SJSA1 (cell line): ENCODE measurements at regions not wholly inside any gene's neighbourhood (a gene's known extent, or its start where the extent isn't known, plus 50 kb on each side); places are given as distances from the start of the nearest gene placed in this dataset.

ENCODE experiments used
- DNase-seq, 2 experiments: peaks; one replicate each; pipeline ENCODE4 v3.0.0-alpha.2; 2015 to 2020; ENCODE audit warnings: low spot score in 2 of 2, low read depth in 1 of 2
- H3K27ac ChIP-seq: fragments of 250-450 bp; sonication (Bioruptor Pico); 2 replicates; pipeline ENCODE4 v1.5.1; 2020; ENCODE audit warnings: mild to moderate bottlenecking, moderate library complexity
- H3K27me3 ChIP-seq: fragments of 250-450 bp; sonication (Bioruptor Pico); replicated peaks from 2 replicates; pipeline ENCODE4 v1.5.1; 2020; ENCODE audit warnings: mild to moderate bottlenecking, moderate library complexity
- H3K36me3 ChIP-seq: fragments of 250-450 bp; sonication (Bioruptor Pico); 2 replicates; pipeline ENCODE4 v1.5.1; 2020; ENCODE audit warnings: mild to moderate bottlenecking
- H3K4me1 ChIP-seq: fragments of 250-450 bp; sonication (Bioruptor Pico); replicated peaks from 2 replicates; pipeline ENCODE4 v1.6.1; 2021; ENCODE audit warnings: mild to moderate bottlenecking
- H3K4me3 ChIP-seq: fragments of 250-450 bp; sonication (Bioruptor Pico); 2 replicates; pipeline ENCODE4 v1.5.1; 2020; ENCODE audit warnings: mild to moderate bottlenecking
- H3K9me3 ChIP-seq: fragments of 250-450 bp; sonication (Bioruptor Pico); replicated peaks from 2 replicates; pipeline ENCODE4 v1.5.1; 2020; ENCODE audit warnings: mild to moderate bottlenecking

DNA sequence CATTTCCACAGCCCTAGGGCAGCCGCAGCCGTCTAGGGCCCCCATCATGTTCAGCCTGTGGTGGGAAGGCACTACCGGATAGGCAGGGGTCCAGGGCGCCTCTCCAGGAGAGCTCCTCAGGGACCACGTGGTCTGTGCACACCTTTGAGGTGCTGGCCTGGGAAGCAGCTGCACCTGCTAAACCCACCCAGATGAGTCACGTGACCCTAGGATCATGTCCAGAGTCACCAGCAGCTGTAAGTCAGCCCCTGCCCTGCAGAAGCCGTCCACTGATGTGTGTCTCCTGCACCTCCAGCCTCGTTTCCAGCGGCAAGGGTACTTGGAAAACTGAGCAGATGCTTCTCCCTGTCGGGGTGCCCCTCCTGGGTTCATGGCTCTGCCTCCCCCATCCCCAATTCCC is 682.6 kb upstream of the SALL3 start:
- H3K9me3 ChIP-seq, result peaks cover 3% of the 10 kb centered on the region; the same call in 1 of the 2 replicates

DNA sequence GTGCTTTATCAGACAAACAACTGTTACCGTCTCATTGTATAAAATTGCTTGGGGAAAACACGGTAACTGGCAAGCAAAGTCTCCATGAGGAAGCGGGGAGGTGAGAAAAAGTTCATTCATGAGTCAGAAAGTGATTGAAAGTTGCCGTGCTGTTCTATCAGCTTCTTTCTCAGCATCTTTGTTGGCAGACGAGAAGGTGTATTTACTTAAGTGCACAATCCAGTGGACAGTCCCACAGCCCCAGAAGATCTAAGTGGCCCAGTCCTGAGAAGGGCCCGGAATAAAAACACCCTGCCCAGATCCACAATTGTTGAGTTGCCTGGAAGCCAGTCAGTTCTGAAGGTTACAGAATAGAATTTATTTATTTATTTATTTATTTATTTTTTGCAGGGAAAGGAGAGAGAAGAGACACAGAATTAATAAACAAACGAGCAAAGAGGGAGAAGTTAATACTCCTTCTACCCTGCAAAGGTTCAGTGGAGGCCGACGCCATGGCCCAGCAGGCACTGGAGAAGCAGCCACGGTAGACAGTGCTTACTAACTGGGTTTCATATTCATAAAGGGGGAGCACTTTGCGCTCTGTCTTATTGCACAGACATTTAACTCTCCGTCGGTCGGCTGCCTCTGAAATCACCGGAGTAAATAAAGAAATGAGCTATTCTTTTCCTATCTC is 676.0 kb upstream of the SALL3 start:
- Histone ChIP-seq H3K4me3 (no peak overlapping the region), H3K27me3 (no peaks in the 10 kb centered on the region), H3K9me3 (peaks cover 7% of the 10 kb centered on the region; the same call in 1 of the 2 replicates), H3K4me1 (no peaks in the 10 kb centered on the region), H3K27ac (no peak overlapping the region), H3K36me3 (no peaks in the 10 kb centered on the region)
- DNase-seq, result no peak

More for the DNA sequence above, 682.6 kb upstream of the SALL3 start:
- no peaks in the 10 kb centered on the region for H3K4me1 ChIP-seq
- DNase-seq, result no peak
- H3K27ac ChIP-seq, result no peak overlapping the region
- H3K36me3 ChIP-seq, result no peaks in the 10 kb centered on the region
- H3K27me3 ChIP-seq, result no peaks in the 10 kb centered on the region
- H3K4me3 ChIP-seq, result no peak overlapping the region

DNA sequence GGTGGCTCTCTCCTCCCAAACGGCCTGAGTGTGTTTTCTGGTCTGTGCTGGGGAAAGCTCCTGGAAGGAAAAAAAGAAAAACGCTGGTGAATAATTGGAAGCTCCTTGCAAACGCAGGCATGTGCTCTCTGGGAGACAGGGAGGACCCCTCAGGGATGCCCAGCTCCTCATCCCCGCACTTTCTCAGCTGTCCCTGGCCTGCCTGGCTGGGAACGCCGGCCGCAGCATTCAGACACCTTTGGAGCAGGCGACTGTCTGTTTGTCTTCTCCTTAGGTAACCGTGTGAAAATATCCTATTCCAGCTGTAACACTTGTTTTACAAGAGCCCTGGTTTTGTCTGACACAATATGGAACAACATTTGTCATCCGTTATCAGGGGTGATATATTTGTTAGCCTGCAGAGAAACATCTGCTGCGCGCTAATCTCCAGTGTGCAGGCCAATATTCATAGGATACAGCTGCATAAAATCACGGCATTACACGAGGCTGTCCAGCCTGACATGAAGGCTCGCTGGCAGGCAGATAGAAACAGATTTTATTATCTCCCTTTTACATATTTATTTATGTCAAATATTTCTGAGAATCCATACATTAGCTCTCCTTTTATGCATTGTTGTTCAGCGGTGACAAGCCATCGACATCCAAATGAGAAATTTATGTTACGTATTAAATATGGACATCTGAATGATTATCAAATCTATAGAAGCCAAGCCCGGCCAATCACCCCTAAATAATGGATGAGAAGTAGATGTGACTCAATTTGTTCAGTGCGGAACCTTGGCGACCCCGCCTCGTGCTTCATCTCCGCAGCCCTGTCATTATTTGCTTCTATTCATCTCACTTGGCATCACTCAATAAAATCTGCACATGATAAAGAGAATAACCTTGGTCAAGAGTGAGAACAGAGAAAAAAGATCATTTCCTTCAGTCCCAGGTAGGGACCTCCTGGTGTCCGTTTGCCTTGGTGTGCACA is 675.1 kb upstream of the SALL3 start:
- H3K36me3 ChIP-seq, result no peaks in the 10 kb centered on the region
- H3K4me3 ChIP-seq, result no peak overlapping the region
- DNase-seq, result no peak
- no peaks in the 10 kb centered on the region for H3K27me3 ChIP-seq
- no peak overlapping the region for H3K27ac ChIP-seq
- peaks cover 7% of the 10 kb centered on the region; the same call in 1 of the 2 replicates for H3K9me3 ChIP-seq
- H3K4me1 ChIP-seq, result no peaks in the 10 kb centered on the region

DNA sequence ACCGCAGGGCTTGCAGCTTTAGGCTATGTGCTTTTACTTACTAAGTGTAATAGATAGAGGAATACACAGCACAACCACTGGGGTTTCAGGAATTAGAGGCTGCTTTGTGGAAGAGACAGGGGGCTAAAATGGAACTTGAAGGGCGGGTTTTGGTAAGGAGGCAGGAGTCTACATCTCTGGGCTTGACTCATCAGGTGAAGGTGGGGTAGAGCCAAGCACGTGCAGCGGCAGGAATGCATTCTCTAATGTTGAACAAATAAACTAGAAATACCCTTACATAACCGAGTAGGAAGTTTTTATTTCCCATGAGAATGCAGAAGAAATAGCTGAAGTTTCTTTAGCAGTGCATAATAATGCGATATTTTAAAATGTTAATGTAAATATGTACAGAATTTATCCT is 673.8 kb upstream of the SALL3 start:
- H3K27me3 ChIP-seq, result no peaks in the 10 kb centered on the region
- no peak overlapping the region for H3K27ac ChIP-seq
- peaks cover 7% of the 10 kb centered on the region; the same call in 1 of the 2 replicates for H3K9me3 ChIP-seq
- no peak for DNase-seq
- no peak overlapping the region for H3K4me3 ChIP-seq
- no peaks in the 10 kb centered on the region for H3K36me3 ChIP-seq
- H3K4me1 ChIP-seq, result no peaks in the 10 kb centered on the region

DNA sequence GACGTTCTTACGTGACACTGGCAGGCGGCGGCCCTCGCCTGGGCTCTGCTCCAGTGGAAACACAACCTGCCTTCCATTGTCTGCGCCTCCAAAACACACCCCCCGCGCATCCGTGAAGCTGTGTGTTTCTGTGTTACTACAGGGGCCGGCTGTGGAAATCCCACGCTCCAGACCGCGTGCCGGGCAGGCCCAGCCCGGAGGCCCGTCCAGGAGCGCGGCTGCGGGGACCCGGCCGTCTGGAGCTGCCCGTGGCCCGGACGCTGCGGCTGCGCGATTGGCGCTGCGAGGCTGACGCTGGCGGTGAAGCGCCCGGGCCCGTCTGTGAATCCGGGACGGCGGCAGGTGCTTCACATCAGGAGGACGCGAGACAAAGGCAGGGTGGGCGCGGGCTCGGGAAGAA is 670.3 kb upstream of the SALL3 start:
- H3K9me3 ChIP-seq, result peaks cover 8% of the 10 kb centered on the region
- no peak overlapping the region for H3K27ac ChIP-seq
- no peaks in the 10 kb centered on the region for H3K4me1 ChIP-seq
- no peaks in the 10 kb centered on the region for H3K27me3 ChIP-seq
- no peak for DNase-seq
- no peak overlapping the region for H3K4me3 ChIP-seq
- H3K36me3 ChIP-seq, result no peaks in the 10 kb centered on the region

DNA sequence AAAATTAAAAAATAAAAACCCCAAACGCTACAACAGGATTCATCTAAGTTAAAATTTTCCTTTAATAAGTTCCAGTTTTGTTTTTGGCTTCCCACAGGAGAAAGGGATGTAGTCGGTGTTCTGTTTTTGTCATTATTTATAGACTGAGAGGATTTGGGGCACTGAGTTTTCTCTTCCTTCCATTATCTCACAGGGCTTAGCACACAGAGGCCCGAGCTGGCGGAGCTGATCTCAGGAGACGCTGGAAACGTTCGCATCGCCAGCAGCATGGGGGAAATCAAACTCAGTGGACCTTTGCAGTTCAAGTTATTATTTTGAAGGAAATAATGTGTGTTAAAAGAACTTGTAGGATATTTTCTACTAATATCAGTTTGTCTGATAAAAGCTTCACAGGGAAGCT is 669.7 kb upstream of the SALL3 start:
- DNase-seq, result no peak
- Histone ChIP-seq H3K9me3 (peaks cover 8% of the 10 kb centered on the region), H3K27ac (no peak overlapping the region), H3K4me1 (no peaks in the 10 kb centered on the region), H3K4me3 (no peak overlapping the region), H3K36me3 (no peaks in the 10 kb centered on the region), H3K27me3 (no peaks in the 10 kb centered on the region)

DNA sequence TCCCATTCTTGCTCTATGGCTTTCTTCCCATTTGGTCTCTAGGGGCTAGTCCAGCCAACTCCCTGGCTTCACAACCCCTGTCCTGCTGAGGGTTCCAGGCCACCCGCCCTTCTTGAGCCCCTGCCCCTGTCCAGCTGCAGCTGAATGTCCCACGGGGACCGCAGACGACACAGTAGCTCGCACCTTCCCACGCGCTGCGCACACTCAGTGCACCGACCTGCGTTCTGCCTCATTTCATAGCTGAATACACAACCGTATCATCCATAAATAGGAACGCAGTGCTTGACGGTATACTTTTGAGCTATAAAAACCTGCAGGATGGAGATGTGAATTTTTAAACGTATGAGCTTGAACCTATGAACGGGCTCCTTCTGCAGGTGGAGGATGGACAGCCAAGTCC is 660.4 kb upstream of the SALL3 start:
- no peaks in the 10 kb centered on the region for H3K36me3 ChIP-seq
- H3K4me1 ChIP-seq, result no peaks in the 10 kb centered on the region
- no peak overlapping the region for H3K4me3 ChIP-seq
- H3K9me3 ChIP-seq, result peaks cover 8% of the 10 kb centered on the region
- no peak overlapping the region for H3K27ac ChIP-seq
- H3K27me3 ChIP-seq, result no peaks in the 10 kb centered on the region
- DNase-seq, result no peak

DNA sequence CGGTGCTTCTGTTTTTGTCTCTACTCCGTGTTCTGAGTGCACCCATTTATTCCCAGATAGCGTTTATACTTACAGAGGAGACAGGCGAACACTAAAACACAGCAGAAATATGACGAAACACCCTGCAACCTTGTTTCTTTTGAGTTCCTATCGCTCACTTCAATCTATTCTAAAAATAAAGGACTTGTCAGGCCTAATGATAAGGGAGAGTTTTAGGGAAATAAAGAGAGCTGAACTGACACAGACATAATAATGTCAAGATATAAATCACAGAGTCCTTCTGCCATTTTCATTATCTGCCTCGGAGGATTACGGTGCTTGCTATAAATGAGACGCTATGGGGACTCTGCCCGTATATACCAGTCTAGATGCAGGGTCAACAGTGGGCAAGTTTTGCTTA is 659.7 kb upstream of the SALL3 start:
- Histone ChIP-seq H3K4me3 (no peak overlapping the region), H3K36me3 (no peaks in the 10 kb centered on the region), H3K27me3 (no peaks in the 10 kb centered on the region), H3K4me1 (no peaks in the 10 kb centered on the region), H3K27ac (no peak overlapping the region), H3K9me3 (peaks cover 8% of the 10 kb centered on the region)
- DNase-seq, result no peak

DNA sequence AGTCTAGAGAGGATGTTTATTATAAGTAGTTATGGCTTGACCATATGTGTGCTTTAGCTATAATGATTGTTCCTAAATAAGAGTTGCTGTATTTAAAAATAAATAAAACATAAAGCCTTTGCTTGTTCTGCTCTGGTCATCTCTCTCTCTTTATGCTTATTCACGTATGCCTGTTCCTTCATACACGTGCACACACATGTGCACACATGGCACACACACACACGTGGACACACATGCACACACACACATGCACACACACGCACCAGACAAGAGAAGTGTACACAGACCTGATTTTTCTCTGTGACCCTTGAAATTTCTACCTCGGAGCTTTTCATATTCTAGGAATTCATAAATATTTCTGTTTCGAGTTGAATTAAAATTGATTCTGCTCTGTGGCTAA is 658.2 kb upstream of the SALL3 start:
- peaks cover 8% of the 10 kb centered on the region for H3K9me3 ChIP-seq
- H3K27ac ChIP-seq, result no peak overlapping the region
- H3K4me1 ChIP-seq, result no peaks in the 10 kb centered on the region
- H3K27me3 ChIP-seq, result no peaks in the 10 kb centered on the region
- H3K36me3 ChIP-seq, result no peaks in the 10 kb centered on the region
- H3K4me3 ChIP-seq, result no peak overlapping the region
- no peak for DNase-seq

DNA sequence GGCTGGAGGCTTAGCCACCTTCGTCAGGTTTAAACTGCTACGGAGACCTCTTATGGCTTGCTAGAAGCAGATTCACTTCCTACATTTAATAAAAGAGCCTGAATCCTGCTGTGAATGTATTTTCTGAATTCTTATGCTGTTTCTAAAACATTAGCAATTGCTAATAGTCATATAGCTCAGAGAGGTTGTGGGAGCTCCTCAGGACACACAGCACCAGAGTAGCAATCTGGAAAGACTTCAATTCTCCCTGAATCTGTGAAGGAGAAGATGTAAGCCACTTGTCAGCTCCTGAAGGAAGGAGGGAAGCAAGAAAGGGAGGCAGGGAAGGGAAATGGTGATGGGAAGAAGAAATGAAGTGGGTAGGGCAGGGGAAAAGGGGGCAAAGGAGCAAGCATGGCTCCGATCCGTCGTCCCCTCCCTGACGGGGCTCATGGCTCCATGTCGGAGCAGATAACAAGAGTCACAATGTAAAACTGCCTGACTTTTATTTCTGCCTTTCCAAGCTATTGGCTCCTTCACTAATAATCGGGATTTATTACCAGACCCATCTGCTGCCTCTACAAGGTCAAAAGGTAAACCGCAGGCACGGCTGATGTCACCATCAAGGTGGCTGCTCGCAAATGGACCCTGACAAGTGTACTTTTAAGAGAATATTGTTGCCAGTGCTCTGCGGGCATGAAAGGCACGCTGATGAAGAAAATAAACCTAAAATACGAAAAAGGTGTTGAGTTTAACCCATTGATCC is 656.0 kb upstream of the SALL3 start:
- Histone ChIP-seq H3K27ac (no peak overlapping the region), H3K27me3 (no peaks in the 10 kb centered on the region), H3K9me3 (peaks cover 13% of the 10 kb centered on the region), H3K4me1 (no peaks in the 10 kb centered on the region), H3K36me3 (no peaks in the 10 kb centered on the region), H3K4me3 (no peak overlapping the region)
- DNase-seq, result no peak

DNA sequence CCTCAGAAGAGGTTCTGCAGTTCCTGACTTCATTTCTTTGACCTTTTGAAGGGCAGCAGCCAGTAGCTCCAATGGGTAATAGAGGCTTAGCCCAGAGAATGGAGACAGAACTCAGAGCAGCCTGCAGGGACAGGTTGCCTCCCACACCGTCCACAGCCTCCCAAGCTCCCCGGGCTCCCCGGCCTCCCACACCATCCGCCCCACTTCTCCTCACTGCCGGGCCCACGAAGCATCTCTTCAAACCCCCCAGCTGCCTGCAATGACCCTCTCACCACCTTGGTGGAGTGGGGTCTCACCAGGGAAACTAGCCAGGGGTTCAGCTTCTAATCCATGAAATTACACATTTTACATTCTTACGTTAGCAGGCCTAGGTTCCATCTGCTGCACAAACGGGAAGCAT is 652.0 kb upstream of the SALL3 start:
- Histone ChIP-seq H3K27me3 (no peaks in the 10 kb centered on the region), H3K9me3 (peaks cover 5% of the 10 kb centered on the region; the same call in 1 of the 2 replicates), H3K4me3 (no peak overlapping the region), H3K36me3 (no peaks in the 10 kb centered on the region), H3K27ac (no peak overlapping the region), H3K4me1 (no peaks in the 10 kb centered on the region)
- no peak for DNase-seq

DNA sequence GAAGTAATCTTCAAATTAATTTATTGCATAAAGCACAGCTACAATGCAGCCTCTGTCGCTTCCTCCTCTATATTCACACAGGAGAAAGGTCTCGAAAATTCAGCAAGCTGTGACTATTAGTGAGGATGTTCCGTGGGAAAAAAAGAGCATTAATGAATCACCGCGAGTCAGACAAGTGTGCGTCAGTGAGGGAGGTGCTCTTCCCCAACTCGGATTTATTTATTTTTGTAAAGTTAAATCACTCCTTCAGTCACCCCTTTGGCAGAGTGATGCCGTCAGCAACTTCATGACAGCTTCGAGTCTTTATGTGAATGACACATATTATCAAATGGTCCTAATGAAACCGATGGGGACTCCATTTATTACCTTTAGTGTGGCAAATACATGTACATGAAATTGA is 648.9 kb upstream of the SALL3 start:
- peaks cover 7% of the 10 kb centered on the region; the same call in 1 of the 2 replicates for H3K9me3 ChIP-seq
- no peaks in the 10 kb centered on the region for H3K27me3 ChIP-seq
- H3K4me1 ChIP-seq, result no peaks in the 10 kb centered on the region
- no peak overlapping the region for H3K27ac ChIP-seq
- H3K36me3 ChIP-seq, result no peaks in the 10 kb centered on the region
- no peak overlapping the region for H3K4me3 ChIP-seq
- DNase-seq, result no peak

DNA sequence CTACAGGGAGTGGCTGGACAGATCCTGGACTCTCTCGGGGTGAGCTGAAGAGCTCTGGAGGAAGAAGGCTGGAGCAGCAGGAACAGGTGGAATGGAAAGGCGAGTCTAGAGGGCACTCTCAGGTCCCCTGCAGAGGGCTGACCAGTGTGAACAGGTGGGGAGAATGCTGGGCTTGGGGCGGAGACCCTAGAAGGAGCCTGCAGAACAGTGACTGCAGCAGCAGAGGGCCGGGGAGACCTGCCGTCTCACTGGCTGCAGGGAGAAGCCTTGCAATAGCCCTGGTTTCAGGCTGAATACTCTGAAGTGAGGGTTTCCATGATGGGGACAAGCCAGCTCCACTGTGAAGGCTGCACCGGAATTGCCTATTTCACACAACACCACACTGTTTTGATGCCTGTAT is 626.7 kb upstream of the SALL3 start:
- Histone ChIP-seq H3K36me3 (no peaks in the 10 kb centered on the region), H3K9me3 (peaks cover 5% of the 10 kb centered on the region; the same call in 1 of the 2 replicates), H3K27ac (no peak overlapping the region), H3K27me3 (no peaks in the 10 kb centered on the region), H3K4me3 (no peak overlapping the region), H3K4me1 (no peaks in the 10 kb centered on the region)
- DNase-seq, result no peak

DNA sequence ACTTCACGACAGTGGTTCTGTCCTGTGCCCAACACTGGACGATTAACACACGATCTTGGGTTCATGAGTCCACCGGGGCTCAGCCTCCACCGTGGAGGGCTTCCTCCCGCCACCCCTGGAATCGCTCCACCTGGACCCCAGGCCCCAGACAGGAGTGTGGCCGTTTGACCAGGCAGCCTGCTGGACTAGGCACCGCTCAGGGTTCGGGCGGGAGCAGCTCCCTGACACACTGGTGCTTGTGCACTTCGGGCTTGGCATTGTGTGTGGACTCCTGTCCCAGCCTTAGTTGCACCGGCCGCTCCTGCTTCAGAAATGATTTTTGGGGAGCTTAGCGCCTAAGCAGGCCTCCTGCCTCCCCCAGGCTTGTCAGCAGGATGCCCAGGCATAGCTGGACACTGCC is 617.4 kb upstream of the SALL3 start:
- H3K27me3 ChIP-seq, result no peaks in the 10 kb centered on the region
- no peaks in the 10 kb centered on the region for H3K4me1 ChIP-seq
- DNase-seq, result no peak
- H3K36me3 ChIP-seq, result no peaks in the 10 kb centered on the region
- H3K4me3 ChIP-seq, result no peak overlapping the region
- H3K9me3 ChIP-seq, result peaks cover 5% of the 10 kb centered on the region; the same call in 1 of the 2 replicates
- no peak overlapping the region for H3K27ac ChIP-seq
